Peyer's patch (tissue), 4 donors: ENCODE measurements at regions not wholly inside any gene's neighbourhood (a gene's known extent, or its start where the extent isn't known, plus 50 kb on each side); places are given as distances from the start of the nearest gene placed in this dataset.

Experiments used
- POLR2A ChIP-seq, 2 donors: fragments of 450-650 bp; IDR thresholded peaks; one replicate each; pipeline ENCODE4 v1.5.1; 2017; ENCODE audit warnings: antibody characterized with exemption in 2 of 2, mild to moderate bottlenecking in 2 of 2, moderate library complexity in 2 of 2
- TF ChIP-seq, protein P1 (sequence below), 6 experiments: fragments of 450-650 bp in 4 of 6; fragments of 200-600 bp in 2 of 6; sonication (generic) in 1 of 6; IDR thresholded peaks; one replicate each; pipeline ENCODE4 v1.5.1; 2017 to 2019; ENCODE audit warnings: antibody characterized with exemption in 6 of 6, mild to moderate bottlenecking in 3 of 6, moderate library complexity in 1 of 6

DNA sequence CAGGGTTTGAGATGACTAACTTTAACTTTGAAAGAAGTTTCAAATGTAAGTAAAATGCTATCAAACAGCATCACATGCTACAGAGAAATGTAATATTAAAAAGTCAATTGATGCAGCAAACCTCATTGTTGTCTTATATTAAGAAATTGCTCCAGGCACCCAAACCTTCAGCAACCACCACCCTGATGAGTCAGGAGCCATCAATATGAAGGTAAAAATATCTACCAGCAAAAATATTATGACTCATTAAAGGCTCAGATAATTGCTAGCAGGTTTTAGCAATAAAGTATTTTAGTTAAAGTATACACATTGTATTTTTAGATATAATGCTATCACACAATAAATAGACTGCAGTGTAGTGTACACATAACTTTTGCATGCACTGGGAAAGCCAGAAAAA is 746.3 kb downstream of the ZPLD1 start:
- TF ChIP-seq, protein P1, sequence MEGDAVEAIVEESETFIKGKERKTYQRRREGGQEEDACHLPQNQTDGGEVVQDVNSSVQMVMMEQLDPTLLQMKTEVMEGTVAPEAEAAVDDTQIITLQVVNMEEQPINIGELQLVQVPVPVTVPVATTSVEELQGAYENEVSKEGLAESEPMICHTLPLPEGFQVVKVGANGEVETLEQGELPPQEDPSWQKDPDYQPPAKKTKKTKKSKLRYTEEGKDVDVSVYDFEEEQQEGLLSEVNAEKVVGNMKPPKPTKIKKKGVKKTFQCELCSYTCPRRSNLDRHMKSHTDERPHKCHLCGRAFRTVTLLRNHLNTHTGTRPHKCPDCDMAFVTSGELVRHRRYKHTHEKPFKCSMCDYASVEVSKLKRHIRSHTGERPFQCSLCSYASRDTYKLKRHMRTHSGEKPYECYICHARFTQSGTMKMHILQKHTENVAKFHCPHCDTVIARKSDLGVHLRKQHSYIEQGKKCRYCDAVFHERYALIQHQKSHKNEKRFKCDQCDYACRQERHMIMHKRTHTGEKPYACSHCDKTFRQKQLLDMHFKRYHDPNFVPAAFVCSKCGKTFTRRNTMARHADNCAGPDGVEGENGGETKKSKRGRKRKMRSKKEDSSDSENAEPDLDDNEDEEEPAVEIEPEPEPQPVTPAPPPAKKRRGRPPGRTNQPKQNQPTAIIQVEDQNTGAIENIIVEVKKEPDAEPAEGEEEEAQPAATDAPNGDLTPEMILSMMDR (IDR thresholded peaks at IDR 0.05) = no peak
- TF ChIP-seq POLR2A (IDR thresholded peaks at IDR 0.05) = no peak
